ENCODE measurements at regions not wholly inside any gene's neighbourhood (a gene's known extent, or its start where the extent isn't known, plus 50 kb on each side); places are given as distances from the start of the nearest gene placed in this dataset.

DNA sequence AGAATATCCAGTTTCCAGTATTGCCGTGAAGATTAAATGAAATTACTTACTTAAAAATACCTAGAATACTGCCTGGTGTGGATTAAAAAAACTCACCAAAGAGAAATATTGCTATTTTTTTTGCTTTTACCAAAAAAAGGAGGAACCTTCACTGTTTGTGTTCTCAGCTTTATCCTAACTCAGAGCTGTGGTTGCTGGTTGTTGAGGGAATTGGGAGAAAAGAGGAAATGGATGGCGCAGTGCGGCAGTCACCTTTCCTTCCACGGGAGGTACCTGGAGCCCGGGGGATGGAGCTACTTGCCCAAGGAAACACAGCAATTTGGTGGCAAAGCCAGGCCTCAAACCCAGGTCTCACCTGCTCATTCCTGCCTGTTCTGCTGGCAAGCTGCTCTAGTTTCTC lies 270.3 kb downstream of the RPLP1 start:
- DNase-seq (ENCODE audit: low read depth in 1 of 2, low spot score in 1 of 2): no peak
- Histone ChIP-seq H3K9me3 (no peaks in the 10 kb centered on the region), H3K4me2 (no peak overlapping the region), H3K4me3 (no peak overlapping the region), H3K27ac (no peak overlapping the region), H3K4me1 (no peaks in the 10 kb centered on the region)
- POLR2A ChIA-PET: no interaction called here
- 85% methylated on average over 5 of the region's 5 CpGs for WGBS (ENCODE audit: missing lambda C conversion rate)
- ATAC-seq: no peak
- CTCF ChIA-PET: interaction anchor here (1.1 to 2.2 kb wide), 5 partner anchors 10 to 246 kb away, joined by 3 to 11 read pairs (median 3); no protein-coding TSS in a partner anchor
- TF ChIP-seq MYC (IDR thresholded peaks at IDR 0.05; ENCODE audit: borderline replicate concordance, low read length) (no peak), EP300 (IDR thresholded peaks at IDR 0.05) (no peak), JUN (IDR thresholded peaks at IDR 0.05) (no peak), ESRRA (IDR thresholded peaks at IDR 0.05; ENCODE audit: borderline replicate concordance, low read length) (no peak), RNF2 (IDR thresholded peaks at IDR 0.05; ENCODE audit: borderline replicate concordance, low read depth) (no peak), NFE2L2 (conservative IDR thresholded peaks at IDR 0.05; ENCODE audit: low read length) (no peak), ZNF302 (CRISPR knock-in tag; IDR thresholded peaks at IDR 0.05) (no peak), GATA3 (IDR thresholded peaks at IDR 0.05; ENCODE audit: borderline replicate concordance) (no peak), CHD2 (IDR thresholded peaks at IDR 0.05; ENCODE audit: low read length, partially characterized antibody) (no peak), SMC3 (IDR thresholded peaks at IDR 0.05) (no peak), EHMT2 (IDR thresholded peaks at IDR 0.05; ENCODE audit: low read depth) (no peak), BHLHE40 (IDR thresholded peaks at IDR 0.05; ENCODE audit: low read depth, low read length) (no peak)
- TF ChIP-seq, protein P1, sequence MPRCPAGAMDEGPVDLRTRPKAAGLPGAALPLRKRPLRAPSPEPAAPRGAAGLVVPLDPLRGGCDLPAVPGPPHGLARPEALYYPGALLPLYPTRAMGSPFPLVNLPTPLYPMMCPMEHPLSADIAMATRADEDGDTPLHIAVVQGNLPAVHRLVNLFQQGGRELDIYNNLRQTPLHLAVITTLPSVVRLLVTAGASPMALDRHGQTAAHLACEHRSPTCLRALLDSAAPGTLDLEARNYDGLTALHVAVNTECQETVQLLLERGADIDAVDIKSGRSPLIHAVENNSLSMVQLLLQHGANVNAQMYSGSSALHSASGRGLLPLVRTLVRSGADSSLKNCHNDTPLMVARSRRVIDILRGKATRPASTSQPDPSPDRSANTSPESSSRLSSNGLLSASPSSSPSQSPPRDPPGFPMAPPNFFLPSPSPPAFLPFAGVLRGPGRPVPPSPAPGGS (IDR thresholded peaks at IDR 0.05): no peak
- FAIRE-seq: no peak

GRCh38 chr15:69723404-69724096 lies 270.9 kb downstream of the RPLP1 start:
- no peak for FAIRE-seq
- 49% methylated on average over 7 of the region's 7 CpGs for WGBS (ENCODE audit: missing lambda C conversion rate)
- Histone ChIP-seq H3K9me3 (no peaks in the 10 kb centered on the region), H3K4me2 (no peak overlapping the region), H3K27ac (no peak overlapping the region), H3K4me3 (no peak overlapping the region), H3K4me1 (no peaks in the 10 kb centered on the region)
- POLR2A ChIA-PET: no interaction called here
- ATAC-seq: peak in 1 of 2 experiments; percentile 58; a peak in 3 of 6 replicates
- CTCF ChIA-PET: interaction anchor here (0.6 to 2.2 kb wide), 7 partner anchors 10 to 284 kb away, joined by 3 to 11 read pairs (median 3); no protein-coding TSS in a partner anchor
- TF ChIP-seq, protein P1 (IDR thresholded peaks at IDR 0.05): no peak
- no peak for TF ChIP-seq EHF (CRISPR knock-in tag; IDR thresholded peaks at IDR 0.05)
- no peak for DNase-seq (ENCODE audit: low read depth in 1 of 2, low spot score in 1 of 2)

DNA sequence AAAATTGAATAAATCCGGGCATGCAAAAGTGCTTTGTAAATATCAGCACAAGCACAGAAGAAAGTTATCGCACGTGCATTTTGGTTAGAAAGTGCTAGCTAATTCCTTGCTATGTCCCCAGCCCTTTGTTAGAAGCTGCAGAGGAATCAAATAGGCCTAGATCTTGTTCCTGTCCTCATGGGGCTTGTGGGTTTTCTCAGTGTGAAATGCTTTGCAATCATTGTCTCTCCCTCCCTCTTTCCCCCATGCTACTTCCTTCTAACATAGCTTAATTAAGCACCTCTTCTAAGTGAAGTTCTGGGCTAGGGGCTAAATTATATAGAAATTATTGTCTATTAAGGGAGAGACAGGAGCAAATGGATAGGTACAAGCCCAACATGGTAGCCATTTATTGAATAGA lies 271.7 kb downstream of the RPLP1 start:
- no peak for DNase-seq (ENCODE audit: low read depth in 1 of 2, low spot score in 1 of 2)
- no peak overlapping the region for H3K4me2 ChIP-seq
- no peaks in the 10 kb centered on the region for H3K9me3 ChIP-seq
- ChIA-PET POLR2A (no interaction called here), CTCF (interaction anchor here (0.6 to 2.2 kb wide), 6 partner anchors 9 to 377 kb away, joined by 3 to 11 read pairs (median 3); no protein-coding TSS in a partner anchor)
- H3K4me3 ChIP-seq: no peak overlapping the region
- WGBS (ENCODE audit: missing lambda C conversion rate): 77% methylated on average over 3 of the region's 3 CpGs
- H3K4me1 ChIP-seq: no peaks in the 10 kb centered on the region
- FAIRE-seq: no peak
- ATAC-seq: no peak
- H3K27ac ChIP-seq: no peak overlapping the region
- no peak for TF ChIP-seq FOSL2 (IDR thresholded peaks at IDR 0.05)
- no peak for TF ChIP-seq FOSL2 (CRISPR knock-in tag; IDR thresholded peaks at IDR 0.05)
- TF ChIP-seq ZC3H11A (IDR thresholded peaks at IDR 0.05): no peak
- TF ChIP-seq EHF (CRISPR knock-in tag; IDR thresholded peaks at IDR 0.05): no peak
- TF ChIP-seq, protein P2, sequence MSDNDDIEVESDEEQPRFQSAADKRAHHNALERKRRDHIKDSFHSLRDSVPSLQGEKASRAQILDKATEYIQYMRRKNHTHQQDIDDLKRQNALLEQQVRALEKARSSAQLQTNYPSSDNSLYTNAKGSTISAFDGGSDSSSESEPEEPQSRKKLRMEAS (IDR thresholded peaks at IDR 0.05): no peak
- TF ChIP-seq USF2 (IDR thresholded peaks at IDR 0.05): no peak
- no peak for TF ChIP-seq GATA3 (IDR thresholded peaks at IDR 0.05; ENCODE audit: borderline replicate concordance)
- no peak for TF ChIP-seq RFX5 (IDR thresholded peaks at IDR 0.05)
- TF ChIP-seq, protein P3, sequence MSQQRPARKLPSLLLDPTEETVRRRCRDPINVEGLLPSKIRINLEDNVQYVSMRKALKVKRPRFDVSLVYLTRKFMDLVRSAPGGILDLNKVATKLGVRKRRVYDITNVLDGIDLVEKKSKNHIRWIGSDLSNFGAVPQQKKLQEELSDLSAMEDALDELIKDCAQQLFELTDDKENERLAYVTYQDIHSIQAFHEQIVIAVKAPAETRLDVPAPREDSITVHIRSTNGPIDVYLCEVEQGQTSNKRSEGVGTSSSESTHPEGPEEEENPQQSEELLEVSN (IDR thresholded peaks at IDR 0.05; ENCODE audit: borderline replicate concordance, low read depth): no peak
- TF ChIP-seq FOSB (CRISPR knock-in tag; IDR thresholded peaks at IDR 0.05): no peak
- no peak for TF ChIP-seq TP53 (CRISPR knock-in tag; IDR thresholded peaks at IDR 0.05)
